PFSK-1 (cell line): ENCODE measurements at regions not wholly inside any gene's neighbourhood (a gene's known extent, or its start where the extent isn't known, plus 50 kb on each side); places are given as distances from the start of the nearest gene placed in this dataset.

Experiments
- FOXP2 ChIP-seq: optimal IDR thresholded peaks from 2 replicates; pipeline ENCODE3; 2011; ENCODE audit warnings: borderline replicate concordance, control low read depth, inconsistent platforms; ENCODE audit not compliant: insufficient read depth; ENCODE audit errors: extremely low read length, extremely low read depth
- POLR2AphosphoS5 ChIP-seq: IDR thresholded peaks from 2 replicates; pipeline ENCODE4 v1.6.1; 2012; ENCODE audit warnings: low read depth, mild to moderate bottlenecking, control low read depth, low read length, moderate library complexity
- SIN3A ChIP-seq: IDR thresholded peaks from 2 replicates; pipeline ENCODE4 v1.6.1; 2012; ENCODE audit warnings: mild to moderate bottlenecking, low read length, moderate library complexity, borderline replicate concordance; ENCODE audit not compliant: insufficient read depth
- TAF1 ChIP-seq: IDR thresholded peaks from 2 replicates; pipeline ENCODE4 v1.6.1; 2012; ENCODE audit warnings: low read length, control low read depth, borderline replicate concordance; ENCODE audit not compliant: insufficient read depth
- TF ChIP-seq, protein P1 (sequence below), 2 experiments: IDR thresholded peaks; 2 replicates each; pipeline versions ENCODE4 v1.6.1 to v1.8.0; 2011 to 2012; ENCODE audit warnings: low read depth in 2 of 2, low read length in 2 of 2, control low read depth in 1 of 2, inconsistent platforms in 1 of 2, mild to moderate bottlenecking in 1 of 2, moderate library complexity in 1 of 2; ENCODE audit not compliant: insufficient read depth in 1 of 2

DNA sequence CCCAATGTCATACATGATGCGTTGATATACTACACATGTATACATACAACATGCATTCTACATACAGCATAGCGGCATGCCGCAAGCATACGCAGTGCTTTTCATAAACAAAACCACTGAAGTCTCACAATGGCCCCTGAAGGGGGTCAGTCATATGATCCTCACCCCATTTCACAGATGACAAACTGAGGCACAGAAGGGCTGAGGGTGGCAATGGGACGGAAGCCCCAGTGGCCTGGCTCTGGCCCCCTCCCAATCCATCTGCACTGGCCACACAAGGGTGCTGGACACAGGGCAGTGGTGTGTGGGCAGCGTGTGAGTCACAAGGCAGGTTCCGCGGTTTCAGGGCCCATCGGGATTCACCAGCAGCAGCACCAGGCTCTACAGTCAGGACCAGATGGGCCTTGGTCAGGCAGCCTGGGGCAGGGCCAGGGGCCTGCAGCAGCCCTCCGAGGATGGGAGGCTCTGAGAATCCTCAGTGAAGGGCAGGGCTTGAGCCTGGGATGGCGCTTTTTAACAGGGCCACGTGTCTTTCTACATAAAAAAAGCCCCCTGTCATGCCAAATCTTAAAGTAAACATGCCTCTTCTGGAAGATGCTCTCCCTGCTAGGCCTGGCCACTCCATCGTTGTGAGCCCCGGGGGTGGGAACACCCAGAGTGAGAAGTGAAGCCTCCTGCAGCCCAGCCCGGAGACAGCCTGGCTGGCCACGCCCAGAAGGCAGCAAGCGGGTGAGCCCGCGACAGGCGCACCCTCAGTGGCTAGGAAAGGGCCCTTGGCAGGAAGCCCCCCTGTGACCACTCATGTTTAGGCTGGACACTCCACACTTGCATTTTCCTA is 206.5 kb downstream of the CTTN start:
- no peak for TF ChIP-seq TAF1
- no peak for TF ChIP-seq POLR2AphosphoS5
- TF ChIP-seq FOXP2 = no peak
- TF ChIP-seq, protein P1, sequence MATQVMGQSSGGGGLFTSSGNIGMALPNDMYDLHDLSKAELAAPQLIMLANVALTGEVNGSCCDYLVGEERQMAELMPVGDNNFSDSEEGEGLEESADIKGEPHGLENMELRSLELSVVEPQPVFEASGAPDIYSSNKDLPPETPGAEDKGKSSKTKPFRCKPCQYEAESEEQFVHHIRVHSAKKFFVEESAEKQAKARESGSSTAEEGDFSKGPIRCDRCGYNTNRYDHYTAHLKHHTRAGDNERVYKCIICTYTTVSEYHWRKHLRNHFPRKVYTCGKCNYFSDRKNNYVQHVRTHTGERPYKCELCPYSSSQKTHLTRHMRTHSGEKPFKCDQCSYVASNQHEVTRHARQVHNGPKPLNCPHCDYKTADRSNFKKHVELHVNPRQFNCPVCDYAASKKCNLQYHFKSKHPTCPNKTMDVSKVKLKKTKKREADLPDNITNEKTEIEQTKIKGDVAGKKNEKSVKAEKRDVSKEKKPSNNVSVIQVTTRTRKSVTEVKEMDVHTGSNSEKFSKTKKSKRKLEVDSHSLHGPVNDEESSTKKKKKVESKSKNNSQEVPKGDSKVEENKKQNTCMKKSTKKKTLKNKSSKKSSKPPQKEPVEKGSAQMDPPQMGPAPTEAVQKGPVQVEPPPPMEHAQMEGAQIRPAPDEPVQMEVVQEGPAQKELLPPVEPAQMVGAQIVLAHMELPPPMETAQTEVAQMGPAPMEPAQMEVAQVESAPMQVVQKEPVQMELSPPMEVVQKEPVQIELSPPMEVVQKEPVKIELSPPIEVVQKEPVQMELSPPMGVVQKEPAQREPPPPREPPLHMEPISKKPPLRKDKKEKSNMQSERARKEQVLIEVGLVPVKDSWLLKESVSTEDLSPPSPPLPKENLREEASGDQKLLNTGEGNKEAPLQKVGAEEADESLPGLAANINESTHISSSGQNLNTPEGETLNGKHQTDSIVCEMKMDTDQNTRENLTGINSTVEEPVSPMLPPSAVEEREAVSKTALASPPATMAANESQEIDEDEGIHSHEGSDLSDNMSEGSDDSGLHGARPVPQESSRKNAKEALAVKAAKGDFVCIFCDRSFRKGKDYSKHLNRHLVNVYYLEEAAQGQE (IDR thresholded peaks at IDR 0.05; ENCODE audit: insufficient read depth in 1 of 2, low read depth in 2 of 2, low read length in 2 of 2) = no peak
- no peak for TF ChIP-seq SIN3A

DNA sequence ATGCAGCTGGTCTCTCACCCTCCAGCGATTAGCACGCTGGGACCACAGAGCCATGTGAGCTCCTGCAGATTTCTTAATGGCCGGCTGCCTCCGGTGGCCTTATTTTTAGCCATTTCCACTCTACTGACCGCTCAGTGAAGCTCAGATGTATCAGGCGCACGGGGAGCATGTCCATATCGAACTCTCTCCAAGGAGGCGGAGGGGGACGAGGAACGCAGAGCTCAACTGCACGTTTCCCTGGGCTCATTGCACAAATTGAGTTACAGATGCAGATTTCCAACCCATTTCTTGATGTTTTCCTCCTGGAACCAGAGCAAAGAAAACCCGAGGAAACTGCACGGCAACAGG is 207.1 kb downstream of the CTTN start:
- TF ChIP-seq, protein P1 (IDR thresholded peaks at IDR 0.05; ENCODE audit: insufficient read depth in 1 of 2, low read depth in 2 of 2, low read length in 2 of 2) = no peak
- TF ChIP-seq SIN3A (no peak), TAF1 (no peak), POLR2AphosphoS5 (no peak), FOXP2 (no peak)

DNA sequence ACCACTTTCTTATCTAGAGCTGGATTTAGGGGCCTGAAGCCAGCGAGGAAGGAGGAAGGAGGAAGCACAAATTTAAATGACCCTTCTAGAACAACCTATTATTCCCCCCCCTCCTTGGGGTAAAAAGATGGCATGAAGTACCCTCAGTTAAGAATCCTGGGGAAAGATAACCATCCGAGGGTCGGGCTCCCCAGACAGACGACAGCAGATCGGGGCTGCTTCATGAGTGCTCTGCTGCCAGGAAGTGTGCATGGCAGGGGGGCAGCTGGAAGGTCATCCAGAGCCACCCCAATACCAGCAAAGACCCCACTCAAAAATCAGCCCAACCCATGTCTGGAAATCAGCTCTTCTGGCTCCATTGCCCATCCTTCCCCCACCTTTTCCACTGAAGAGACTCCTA is 207.5 kb downstream of the CTTN start:
- TF ChIP-seq FOXP2 = no peak
- TF ChIP-seq, protein P1 (IDR thresholded peaks at IDR 0.05; ENCODE audit: insufficient read depth in 1 of 2, low read depth in 2 of 2, low read length in 2 of 2) = no peak

DNA sequence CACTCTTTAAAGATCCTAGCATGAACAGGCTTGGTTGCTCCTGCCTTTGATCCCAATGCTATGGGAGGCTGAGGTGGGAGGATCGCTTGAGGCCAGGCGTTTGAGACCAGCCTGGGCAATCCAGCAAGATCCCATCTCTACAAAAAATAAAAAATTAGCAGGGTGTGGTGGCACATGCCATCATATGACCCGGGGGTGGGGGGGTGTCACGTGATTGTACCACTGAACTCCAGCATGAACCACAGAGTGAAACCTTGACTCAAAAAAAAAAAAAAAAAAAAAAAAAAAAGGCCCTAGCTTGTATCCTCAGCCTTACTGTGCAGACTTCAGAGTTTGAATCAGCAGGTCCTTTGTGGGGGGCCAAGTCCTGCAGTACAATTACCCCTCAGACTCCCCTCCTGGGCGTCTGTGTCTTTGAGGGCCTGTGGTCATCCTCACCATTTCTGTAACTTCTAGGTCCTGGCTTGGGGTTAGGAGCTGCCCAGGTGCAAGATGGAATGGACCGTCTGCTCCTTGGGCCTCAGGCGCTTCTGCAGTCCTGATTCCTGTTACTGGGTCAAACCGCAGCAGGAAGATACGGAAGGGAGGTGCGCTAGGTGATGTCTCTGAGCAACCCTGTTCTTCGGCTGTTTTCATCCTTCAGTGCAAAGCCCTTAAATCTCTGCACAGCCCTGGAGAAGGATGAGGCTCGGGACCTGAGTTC is 208.1 kb downstream of the CTTN start:
- TF ChIP-seq FOXP2 (no peak), POLR2AphosphoS5 (no peak), SIN3A (no peak), TAF1 (no peak)
- TF ChIP-seq, protein P1 (IDR thresholded peaks at IDR 0.05; ENCODE audit: insufficient read depth in 1 of 2, low read depth in 2 of 2, low read length in 2 of 2) = no peak

DNA sequence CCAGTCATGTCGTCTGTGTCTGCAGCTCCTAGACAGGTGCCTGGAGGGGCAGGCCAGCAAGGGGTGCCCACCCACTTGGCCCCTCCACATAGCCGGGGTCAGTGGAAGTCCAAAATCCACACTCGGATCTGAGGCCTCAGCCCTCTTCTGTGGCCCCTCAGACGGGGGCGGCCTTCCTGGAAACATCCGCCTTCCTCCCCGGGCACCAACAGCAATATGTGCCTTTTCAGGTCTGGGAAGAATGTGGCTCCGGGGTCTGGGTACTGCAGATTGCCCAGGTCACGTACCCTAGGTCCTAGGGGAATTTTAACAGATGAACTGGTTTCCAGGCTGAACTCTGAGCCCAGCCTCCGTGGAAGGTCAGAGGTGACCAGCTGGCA is 208.6 kb downstream of the CTTN start:
- TF ChIP-seq TAF1 (no peak), FOXP2 (no peak)
